ENCODE measurements at regions not wholly inside any gene's neighbourhood (a gene's known extent, or its start where the extent isn't known, plus 50 kb on each side); places are given as distances from the start of the nearest gene placed in this dataset.

DNA sequence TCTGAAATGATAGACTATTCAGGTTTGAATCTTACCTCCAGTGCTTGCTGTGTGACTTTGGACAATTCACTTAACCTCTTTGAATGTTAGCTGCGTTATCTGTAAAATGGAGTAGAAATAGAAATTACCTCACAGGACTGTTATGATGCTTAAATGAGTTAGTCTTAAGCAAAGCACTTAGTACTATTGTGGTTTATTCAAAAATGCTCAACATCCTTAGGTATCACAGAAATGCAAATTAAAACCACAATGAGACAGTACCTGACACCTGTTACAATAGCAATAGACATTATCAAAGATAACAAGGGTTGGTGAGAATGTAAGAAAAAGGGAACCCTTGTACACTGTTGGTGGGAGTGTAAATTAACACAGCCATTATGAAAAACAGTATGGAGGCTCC, 77.6 kb upstream of the FREM1 start:
- TF ChIP-seq, protein P1, sequence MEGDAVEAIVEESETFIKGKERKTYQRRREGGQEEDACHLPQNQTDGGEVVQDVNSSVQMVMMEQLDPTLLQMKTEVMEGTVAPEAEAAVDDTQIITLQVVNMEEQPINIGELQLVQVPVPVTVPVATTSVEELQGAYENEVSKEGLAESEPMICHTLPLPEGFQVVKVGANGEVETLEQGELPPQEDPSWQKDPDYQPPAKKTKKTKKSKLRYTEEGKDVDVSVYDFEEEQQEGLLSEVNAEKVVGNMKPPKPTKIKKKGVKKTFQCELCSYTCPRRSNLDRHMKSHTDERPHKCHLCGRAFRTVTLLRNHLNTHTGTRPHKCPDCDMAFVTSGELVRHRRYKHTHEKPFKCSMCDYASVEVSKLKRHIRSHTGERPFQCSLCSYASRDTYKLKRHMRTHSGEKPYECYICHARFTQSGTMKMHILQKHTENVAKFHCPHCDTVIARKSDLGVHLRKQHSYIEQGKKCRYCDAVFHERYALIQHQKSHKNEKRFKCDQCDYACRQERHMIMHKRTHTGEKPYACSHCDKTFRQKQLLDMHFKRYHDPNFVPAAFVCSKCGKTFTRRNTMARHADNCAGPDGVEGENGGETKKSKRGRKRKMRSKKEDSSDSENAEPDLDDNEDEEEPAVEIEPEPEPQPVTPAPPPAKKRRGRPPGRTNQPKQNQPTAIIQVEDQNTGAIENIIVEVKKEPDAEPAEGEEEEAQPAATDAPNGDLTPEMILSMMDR (tag by site-specific recombination; IDR thresholded peaks at IDR 0.05) = no peak
- TF ChIP-seq BCL11A (tag by site-specific recombination; IDR thresholded peaks at IDR 0.05; ENCODE audit: low read depth) (no peak), ZNF654 (tag by site-specific recombination; IDR thresholded peaks at IDR 0.05; ENCODE audit: low read depth) (no peak), ZNF239 (tag by site-specific recombination; IDR thresholded peaks at IDR 0.05) (no peak), KLF7 (tag by site-specific recombination; IDR thresholded peaks at IDR 0.05; ENCODE audit: borderline replicate concordance) (no peak), ZNF311 (tag by site-specific recombination; IDR thresholded peaks at IDR 0.05; ENCODE audit: borderline replicate concordance) (no peak), FEZF1 (tag by site-specific recombination; IDR thresholded peaks at IDR 0.05) (no peak), ZNF843 (tag by site-specific recombination; IDR thresholded peaks at IDR 0.05) (no peak), ZNF776 (tag by site-specific recombination; IDR thresholded peaks at IDR 0.05; ENCODE audit: borderline replicate concordance) (no peak), ZNF138 (tag by site-specific recombination; IDR thresholded peaks at IDR 0.05; ENCODE audit: borderline replicate concordance) (no peak)
- TF ChIP-seq, protein P2, sequence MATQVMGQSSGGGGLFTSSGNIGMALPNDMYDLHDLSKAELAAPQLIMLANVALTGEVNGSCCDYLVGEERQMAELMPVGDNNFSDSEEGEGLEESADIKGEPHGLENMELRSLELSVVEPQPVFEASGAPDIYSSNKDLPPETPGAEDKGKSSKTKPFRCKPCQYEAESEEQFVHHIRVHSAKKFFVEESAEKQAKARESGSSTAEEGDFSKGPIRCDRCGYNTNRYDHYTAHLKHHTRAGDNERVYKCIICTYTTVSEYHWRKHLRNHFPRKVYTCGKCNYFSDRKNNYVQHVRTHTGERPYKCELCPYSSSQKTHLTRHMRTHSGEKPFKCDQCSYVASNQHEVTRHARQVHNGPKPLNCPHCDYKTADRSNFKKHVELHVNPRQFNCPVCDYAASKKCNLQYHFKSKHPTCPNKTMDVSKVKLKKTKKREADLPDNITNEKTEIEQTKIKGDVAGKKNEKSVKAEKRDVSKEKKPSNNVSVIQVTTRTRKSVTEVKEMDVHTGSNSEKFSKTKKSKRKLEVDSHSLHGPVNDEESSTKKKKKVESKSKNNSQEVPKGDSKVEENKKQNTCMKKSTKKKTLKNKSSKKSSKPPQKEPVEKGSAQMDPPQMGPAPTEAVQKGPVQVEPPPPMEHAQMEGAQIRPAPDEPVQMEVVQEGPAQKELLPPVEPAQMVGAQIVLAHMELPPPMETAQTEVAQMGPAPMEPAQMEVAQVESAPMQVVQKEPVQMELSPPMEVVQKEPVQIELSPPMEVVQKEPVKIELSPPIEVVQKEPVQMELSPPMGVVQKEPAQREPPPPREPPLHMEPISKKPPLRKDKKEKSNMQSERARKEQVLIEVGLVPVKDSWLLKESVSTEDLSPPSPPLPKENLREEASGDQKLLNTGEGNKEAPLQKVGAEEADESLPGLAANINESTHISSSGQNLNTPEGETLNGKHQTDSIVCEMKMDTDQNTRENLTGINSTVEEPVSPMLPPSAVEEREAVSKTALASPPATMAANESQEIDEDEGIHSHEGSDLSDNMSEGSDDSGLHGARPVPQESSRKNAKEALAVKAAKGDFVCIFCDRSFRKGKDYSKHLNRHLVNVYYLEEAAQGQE (tag by site-specific recombination; IDR thresholded peaks at IDR 0.05) = no peak
- TF ChIP-seq, protein P3, sequence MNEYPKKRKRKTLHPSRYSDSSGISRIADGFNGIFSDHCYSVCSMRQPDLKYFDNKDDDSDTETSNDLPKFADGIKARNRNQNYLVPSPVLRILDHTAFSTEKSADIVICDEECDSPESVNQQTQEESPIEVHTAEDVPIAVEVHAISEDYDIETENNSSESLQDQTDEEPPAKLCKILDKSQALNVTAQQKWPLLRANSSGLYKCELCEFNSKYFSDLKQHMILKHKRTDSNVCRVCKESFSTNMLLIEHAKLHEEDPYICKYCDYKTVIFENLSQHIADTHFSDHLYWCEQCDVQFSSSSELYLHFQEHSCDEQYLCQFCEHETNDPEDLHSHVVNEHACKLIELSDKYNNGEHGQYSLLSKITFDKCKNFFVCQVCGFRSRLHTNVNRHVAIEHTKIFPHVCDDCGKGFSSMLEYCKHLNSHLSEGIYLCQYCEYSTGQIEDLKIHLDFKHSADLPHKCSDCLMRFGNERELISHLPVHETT (tag by site-specific recombination; IDR thresholded peaks at IDR 0.05) = no peak
- TF ChIP-seq, protein P4, sequence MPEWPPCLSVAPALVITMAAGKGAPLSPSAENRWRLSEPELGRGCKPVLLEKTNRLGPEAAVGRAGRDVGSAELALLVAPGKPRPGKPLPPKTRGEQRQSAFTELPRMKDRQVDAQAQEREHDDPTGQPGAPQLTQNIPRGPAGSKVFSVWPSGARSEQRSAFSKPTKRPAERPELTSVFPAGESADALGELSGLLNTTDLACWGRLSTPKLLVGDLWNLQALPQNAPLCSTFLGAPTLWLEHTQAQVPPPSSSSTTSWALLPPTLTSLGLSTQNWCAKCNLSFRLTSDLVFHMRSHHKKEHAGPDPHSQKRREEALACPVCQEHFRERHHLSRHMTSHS (tag by site-specific recombination; IDR thresholded peaks at IDR 0.05) = no peak
